RWPE2 (cell line): ENCODE measurements at regions not wholly inside any gene's neighbourhood (a gene's known extent, or its start where the extent isn't known, plus 50 kb on each side); places are given as distances from the start of the nearest gene placed in this dataset.

Experiments used
- ATAC-seq: fragments of 200-7000 bp; cut with Tn5 transposase; 3 replicates; pipeline ENCODE4 v1.9.1; 2021; ENCODE audit warnings: low read depth
- DNase-seq: peaks from one replicate; pipeline ENCODE4 v3.0.0-alpha.2; 2020; ENCODE audit warnings: low spot score
- H3K27ac ChIP-seq: fragments of 450-650 bp; 2 replicates; pipeline ENCODE4 v1.5.1; 2017; ENCODE audit warnings: mild to moderate bottlenecking; ENCODE audit not compliant: poor library complexity, severe bottlenecking
- H3K27me3 ChIP-seq: fragments of 250-450 bp; sonication (Bioruptor Pico); 2 replicates; pipeline ENCODE4 v1.5.1; 2021; ENCODE audit warnings: mild to moderate bottlenecking, moderate library complexity; ENCODE audit not compliant: insufficient read depth, poor library complexity, severe bottlenecking
- H3K36me3 ChIP-seq: fragments of 250-450 bp; sonication (Bioruptor Pico); 2 replicates; pipeline ENCODE4 v1.5.1; 2020; ENCODE audit warnings: low read depth, mild to moderate bottlenecking, moderate library complexity
- H3K4me1 ChIP-seq: fragments of 250-450 bp; sonication (Bioruptor Pico); 2 replicates; pipeline ENCODE4 v1.5.1; 2021; ENCODE audit warnings: mild to moderate bottlenecking, moderate library complexity; ENCODE audit not compliant: insufficient read depth, poor library complexity, severe bottlenecking
- H3K4me3 ChIP-seq: fragments of 250-450 bp; sonication (Bioruptor Pico); 2 replicates; pipeline ENCODE4 v1.5.1; 2021; ENCODE audit warnings: mild to moderate bottlenecking, moderate library complexity; ENCODE audit not compliant: severe bottlenecking
- H3K9me3 ChIP-seq: fragments of 250-450 bp; sonication (Bioruptor Pico); 2 replicates; pipeline ENCODE4 v1.5.1; 2021; ENCODE audit warnings: mild to moderate bottlenecking, moderate library complexity; ENCODE audit not compliant: severe bottlenecking
- CTCF ChIP-seq: fragments of 450-650 bp; IDR thresholded peaks from one replicate; pipeline ENCODE4 v1.5.1; 2017; ENCODE audit warnings: mild to moderate bottlenecking, moderate library complexity; ENCODE audit not compliant: poor library complexity, severe bottlenecking

GRCh38 chr5:18067615-18068014 is 433.4 kb downstream of the TAF11L14 start:
- no peak for ATAC-seq
- Histone ChIP-seq H3K9me3 (no peaks in the 10 kb centered on the region), H3K4me3 (no peak overlapping the region), H3K36me3 (no peaks in the 10 kb centered on the region), H3K27me3 (no peaks in the 10 kb centered on the region), H3K4me1 (no peaks in the 10 kb centered on the region), H3K27ac (no peak overlapping the region)
- DNase-seq, result no peak
- no peak for TF ChIP-seq CTCF

GRCh38 chr5:18068826-18069225 is 434.6 kb downstream of the TAF11L14 start:
- Histone ChIP-seq H3K9me3 (no peaks in the 10 kb centered on the region), H3K27ac (no peak overlapping the region), H3K27me3 (no peaks in the 10 kb centered on the region), H3K36me3 (no peaks in the 10 kb centered on the region), H3K4me3 (no peak overlapping the region), H3K4me1 (no peaks in the 10 kb centered on the region)
- DNase-seq, result no peak
- no peak for ATAC-seq
- no peak for TF ChIP-seq CTCF

GRCh38 chr5:18069790-18070189 is 435.5 kb downstream of the TAF11L14 start:
- DNase-seq, result no peak
- H3K4me3 ChIP-seq, result no peak overlapping the region
- no peak overlapping the region for H3K27ac ChIP-seq
- H3K9me3 ChIP-seq, result no peaks in the 10 kb centered on the region
- ATAC-seq, result no peak
- no peaks in the 10 kb centered on the region for H3K36me3 ChIP-seq
- H3K27me3 ChIP-seq, result no peaks in the 10 kb centered on the region
- TF ChIP-seq CTCF, result no peak
- H3K4me1 ChIP-seq, result no peaks in the 10 kb centered on the region

- peak; percentile 27; the same call in 1 of the 3 replicates for ATAC-seq
These were observed 438.3 kb downstream of the TAF11L14 start for GRCh38 chr5:18072600-18072999.

More at GRCh38 chr5:18072600-18072999, 438.3 kb downstream of the TAF11L14 start:
- Histone ChIP-seq H3K4me1 (no peaks in the 10 kb centered on the region), H3K27me3 (no peaks in the 10 kb centered on the region), H3K9me3 (no peaks in the 10 kb centered on the region), H3K36me3 (no peaks in the 10 kb centered on the region), H3K4me3 (no peak overlapping the region), H3K27ac (no peak overlapping the region)
- TF ChIP-seq CTCF, result no peak
- no peak for DNase-seq
